ENCODE measurements at regions not wholly inside any gene's neighbourhood (a gene's known extent, or its start where the extent isn't known, plus 50 kb on each side); places are given as distances from the start of the nearest gene placed in this dataset.
"Not testable (repeated sequence)": the region's sequence is repeated elsewhere in the genome, so short reads cannot be mapped to it uniquely, and the experiment has no call there.

DNA sequence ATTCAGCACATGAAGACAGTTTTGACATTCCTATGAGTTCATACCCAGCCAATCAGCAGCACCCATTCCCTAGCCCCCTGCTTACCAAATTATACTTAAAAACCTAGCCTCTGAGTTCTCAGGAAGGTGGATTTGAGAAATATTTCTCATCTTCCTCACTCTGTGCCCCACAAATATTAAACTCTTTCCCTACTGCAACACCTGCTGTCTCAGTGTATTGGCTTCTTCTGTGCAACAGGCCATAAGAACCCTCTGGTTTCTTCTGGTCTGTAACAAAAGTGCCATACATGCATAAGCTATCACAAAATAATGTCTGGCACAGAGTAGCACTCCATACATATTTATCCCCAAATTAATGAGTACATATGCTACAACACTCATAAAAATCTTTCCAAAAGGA lies 387.4 kb upstream of the CAMK1G start:
- TF ChIP-seq, protein P1, sequence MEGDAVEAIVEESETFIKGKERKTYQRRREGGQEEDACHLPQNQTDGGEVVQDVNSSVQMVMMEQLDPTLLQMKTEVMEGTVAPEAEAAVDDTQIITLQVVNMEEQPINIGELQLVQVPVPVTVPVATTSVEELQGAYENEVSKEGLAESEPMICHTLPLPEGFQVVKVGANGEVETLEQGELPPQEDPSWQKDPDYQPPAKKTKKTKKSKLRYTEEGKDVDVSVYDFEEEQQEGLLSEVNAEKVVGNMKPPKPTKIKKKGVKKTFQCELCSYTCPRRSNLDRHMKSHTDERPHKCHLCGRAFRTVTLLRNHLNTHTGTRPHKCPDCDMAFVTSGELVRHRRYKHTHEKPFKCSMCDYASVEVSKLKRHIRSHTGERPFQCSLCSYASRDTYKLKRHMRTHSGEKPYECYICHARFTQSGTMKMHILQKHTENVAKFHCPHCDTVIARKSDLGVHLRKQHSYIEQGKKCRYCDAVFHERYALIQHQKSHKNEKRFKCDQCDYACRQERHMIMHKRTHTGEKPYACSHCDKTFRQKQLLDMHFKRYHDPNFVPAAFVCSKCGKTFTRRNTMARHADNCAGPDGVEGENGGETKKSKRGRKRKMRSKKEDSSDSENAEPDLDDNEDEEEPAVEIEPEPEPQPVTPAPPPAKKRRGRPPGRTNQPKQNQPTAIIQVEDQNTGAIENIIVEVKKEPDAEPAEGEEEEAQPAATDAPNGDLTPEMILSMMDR (IDR thresholded peaks at IDR 0.05): no peak
- H3K4me3 ChIP-seq: no peak overlapping the region
- no peak for DNase-seq
- no peak overlapping the region for H3K27ac ChIP-seq
- H3K36me3 ChIP-seq: no peaks in the 10 kb centered on the region
- peaks cover 0 to 36% (median 20%) of the 10 kb centered on the region in 11 donors for H3K9me3 ChIP-seq
- peaks cover 0 to under 1% (median 0%) of the 10 kb centered on the region in 9 donors for H3K4me1 ChIP-seq
- no peak for ATAC-seq
- peaks cover 0 to 19% (median 12%) of the 10 kb centered on the region in 7 donors for H3K27me3 ChIP-seq
- intact Hi-C loops (cut with DNase I): loop anchor here in 1 of 10 donors (10.0 kb wide), 1 partner anchor 541 kb away; no protein-coding TSS in a partner anchor

DNA sequence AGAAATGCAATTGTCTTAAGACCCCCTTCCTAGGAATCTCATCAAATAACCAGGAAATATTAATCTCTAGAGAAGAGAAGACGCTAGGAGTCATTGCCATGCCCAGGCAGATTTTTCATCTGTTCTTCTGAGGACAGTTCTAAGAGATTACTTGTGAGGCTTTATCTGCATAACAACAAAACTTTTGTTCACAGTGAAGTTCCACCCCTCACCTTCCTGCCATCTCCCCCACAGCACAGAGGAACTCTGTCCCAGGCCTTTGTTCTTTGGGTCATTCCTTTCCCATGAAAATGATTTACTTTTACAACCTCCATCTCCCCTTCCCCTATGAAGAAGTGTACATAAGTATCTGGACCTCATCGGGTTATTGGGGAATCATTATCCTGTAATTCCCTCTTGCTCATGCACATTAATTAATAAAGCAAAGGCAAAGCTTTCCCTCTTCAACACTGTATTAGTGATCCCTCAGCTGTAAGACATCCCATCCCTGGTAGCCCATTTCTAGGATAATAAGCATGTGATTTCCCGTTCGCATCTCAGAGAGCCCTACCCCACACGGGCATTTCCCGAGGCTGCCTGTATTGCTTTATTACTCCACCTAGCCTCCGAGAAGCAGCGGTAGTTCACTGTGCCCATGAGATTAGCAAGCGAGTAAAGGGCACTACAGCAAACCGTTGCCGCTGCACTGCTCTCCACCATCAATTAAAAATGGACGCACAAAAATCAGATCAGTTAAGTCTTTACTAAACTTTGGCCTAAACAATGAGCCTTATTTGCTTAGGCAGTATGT lies 384.4 kb upstream of the CAMK1G start:
- 66 to 69% methylated on average over 12 of the region's 12 CpGs for WGBS, 2 donors
- no peak for ATAC-seq
- intact Hi-C loops (cut with DNase I): loop anchor here in 1 of 10 donors (10.0 kb wide), 1 partner anchor 544 kb away; no protein-coding TSS in a partner anchor

DNA sequence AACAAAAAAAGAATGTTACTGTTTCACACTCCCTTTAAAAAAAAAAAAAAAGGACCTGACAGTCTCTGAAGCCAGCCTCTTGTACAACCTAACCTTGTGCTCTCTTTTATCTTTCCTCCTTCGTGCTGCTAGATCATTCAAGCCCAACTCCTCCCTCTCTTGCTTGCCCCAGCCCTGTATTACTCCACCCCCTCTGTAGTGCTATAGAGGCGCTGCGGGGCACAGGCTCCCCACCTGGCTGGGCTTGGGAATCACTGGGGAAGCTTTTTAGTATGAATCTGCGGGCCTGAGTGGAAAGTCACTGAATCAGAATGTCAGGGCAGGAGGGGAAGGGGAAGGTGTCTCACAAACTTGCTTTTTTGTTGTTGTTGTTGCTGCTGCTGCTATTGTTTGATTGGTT lies 383.7 kb upstream of the CAMK1G start:
- Histone ChIP-seq H3K36me3 (no peaks in the 10 kb centered on the region), H3K27ac (no peak overlapping the region), H3K9me3 (peaks cover 0 to 33% (median 20%) of the 10 kb centered on the region in 11 donors), H3K27me3 (peaks cover 0 to 29% (median 20%) of the 10 kb centered on the region in 7 donors), H3K4me3 (no peak overlapping the region), H3K4me1 (no peaks in the 10 kb centered on the region)
- DNase-seq (no peak), ATAC-seq (no peak)
- WGBS, 2 donors: 28 to 32% methylated on average over 4 of the region's 4 CpGs
- TF ChIP-seq, protein P1 (IDR thresholded peaks at IDR 0.05): no peak
- intact Hi-C loops (cut with DNase I): loop anchor here in 8 of 10 donors (5.0 to 10.0 kb wide), 6 partner anchors 52 to 548 kb away; no protein-coding TSS in a partner anchor

More for the DNA sequence above, 384.4 kb upstream of the CAMK1G start:
- Histone ChIP-seq H3K4me3 (no peak overlapping the region), H3K27me3 (peaks cover 0 to 29% (median 20%) of the 10 kb centered on the region in 7 donors), H3K4me1 (no peaks in the 10 kb centered on the region), H3K36me3 (no peaks in the 10 kb centered on the region), H3K9me3 (peaks cover 0 to 36% (median 20%) of the 10 kb centered on the region in 11 donors), H3K27ac (no peak overlapping the region)
- TF ChIP-seq, protein P1 (IDR thresholded peaks at IDR 0.05): no peak
- DNase-seq: no peak

DNA sequence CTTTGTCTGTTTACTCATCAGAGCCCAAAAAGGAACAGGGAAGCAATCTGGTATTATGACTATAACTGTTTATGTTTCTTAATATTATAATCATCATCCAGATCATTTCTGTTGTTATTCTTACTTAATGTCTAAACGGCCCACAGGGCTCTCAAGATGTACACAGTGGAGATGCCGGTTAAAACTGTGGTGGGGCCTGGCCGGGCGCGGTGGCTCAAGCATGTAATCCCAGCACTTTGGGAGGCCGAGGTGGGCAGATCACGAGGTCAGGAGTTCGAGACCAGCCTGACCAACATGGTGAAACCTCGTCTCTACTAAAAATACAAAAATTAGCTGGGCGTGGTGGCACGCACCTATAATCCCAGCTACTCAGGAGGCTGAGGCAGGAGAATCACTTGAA lies 381.2 kb upstream of the CAMK1G start:
- 81 to 85% methylated on average over 11 of the region's 11 CpGs for WGBS, 2 donors
- H3K27ac ChIP-seq, H3K36me3 ChIP-seq, H3K4me1 ChIP-seq, H3K9me3 ChIP-seq, DNase-seq, ATAC-seq, H3K4me3 ChIP-seq: not testable (repeated sequence)
- intact Hi-C loops (cut with DNase I): loop anchor here in 7 of 10 donors (5.0 to 10.0 kb wide), 6 partner anchors 50 to 550 kb away; no protein-coding TSS in a partner anchor
- H3K27me3 ChIP-seq: peaks cover 0 to 30% (median 21%) of the 10 kb centered on the region in 7 donors

Data from heart right ventricle (tissue), 16 donors.